NCI-H69 (cell line): ENCODE measurements at regions not wholly inside any gene's neighbourhood (a gene's known extent, or its start where the extent isn't known, plus 50 kb on each side); places are given as distances from the start of the nearest gene placed in this dataset.

ENCODE experiments used
- DNase-seq: peaks from one replicate; lab custom pipeline; 2025; lab: John Stamatoyannopoulos, UW

DNA sequence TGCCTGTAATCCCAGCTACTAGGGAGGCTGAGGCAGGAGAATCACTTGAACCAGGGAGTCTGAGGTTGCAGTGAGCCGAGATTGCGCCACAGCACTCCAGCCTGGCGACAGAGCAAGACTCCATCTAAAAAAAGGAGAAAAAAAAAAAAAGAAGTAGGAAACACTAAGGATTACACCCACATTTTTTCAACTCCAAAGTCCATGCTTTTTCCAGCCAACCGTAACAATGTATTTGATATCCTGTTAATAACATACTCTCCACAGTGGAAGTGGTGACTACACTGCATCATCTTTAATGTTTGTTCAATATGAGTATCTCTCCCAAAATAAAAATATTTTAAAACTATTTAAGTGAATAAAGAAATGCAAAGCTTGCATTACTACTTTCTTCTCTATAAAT is 481.6 kb upstream of the ACVR2A start:
- no peak for DNase-seq

DNA sequence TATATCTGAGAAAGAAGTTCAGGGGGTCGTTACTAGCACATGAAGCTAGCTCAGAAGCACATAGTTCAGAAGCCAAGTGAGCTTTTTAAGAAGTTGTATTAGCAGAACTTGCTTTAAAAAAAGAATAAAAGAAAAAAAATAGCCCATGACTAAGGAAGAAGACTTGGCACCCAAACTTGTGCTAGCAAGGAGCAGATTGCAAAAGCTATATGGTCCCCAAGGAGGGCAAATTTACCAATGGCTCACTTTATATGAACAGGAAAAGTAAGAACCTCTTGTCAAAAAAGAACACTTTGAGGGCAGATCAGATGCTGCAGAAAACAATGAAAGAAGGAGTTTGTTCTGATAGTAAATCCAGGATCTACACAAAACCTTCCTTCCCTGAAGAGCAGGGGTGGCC is 486.5 kb upstream of the ACVR2A start:
- DNase-seq: no peak

DNA sequence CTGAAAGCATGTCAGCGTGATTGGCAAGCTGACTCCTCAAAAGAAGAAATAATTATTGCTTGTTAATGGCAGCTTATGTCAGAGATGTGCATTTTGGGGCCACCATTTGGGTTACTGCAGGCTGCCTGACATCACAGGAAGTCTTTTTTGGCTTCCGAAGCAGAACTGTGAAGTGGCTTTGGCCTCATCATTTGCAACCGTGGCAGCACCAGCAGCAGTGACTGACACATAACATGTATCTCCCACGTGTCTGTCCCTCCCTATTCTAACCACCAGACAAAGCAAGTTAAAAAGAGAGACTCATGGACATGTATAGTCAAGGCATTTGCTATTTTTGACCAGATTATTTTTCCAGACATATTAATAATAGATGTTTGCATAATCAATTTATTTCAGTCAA is 488.7 kb upstream of the ACVR2A start:
- no peak for DNase-seq

DNA sequence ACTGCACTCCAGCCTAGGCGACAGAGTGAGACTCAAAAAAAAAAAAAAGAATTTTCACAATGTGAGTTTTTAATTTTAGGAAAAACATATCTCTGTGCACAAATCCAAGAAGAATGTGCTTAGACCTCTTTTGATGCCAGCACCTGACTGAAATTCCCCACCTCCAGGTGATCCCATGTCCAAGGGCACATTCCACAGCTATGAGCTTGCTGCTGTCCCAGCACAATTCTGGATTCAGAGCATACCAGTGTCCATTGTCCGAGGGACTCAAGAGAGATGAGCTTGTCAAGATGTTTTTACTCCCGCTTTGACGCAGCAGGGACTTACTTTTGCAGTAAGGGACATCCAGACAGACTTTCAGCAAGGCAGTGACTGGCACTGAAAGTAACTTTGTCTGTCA is 489.1 kb upstream of the ACVR2A start:
- DNase-seq: no peak

DNA sequence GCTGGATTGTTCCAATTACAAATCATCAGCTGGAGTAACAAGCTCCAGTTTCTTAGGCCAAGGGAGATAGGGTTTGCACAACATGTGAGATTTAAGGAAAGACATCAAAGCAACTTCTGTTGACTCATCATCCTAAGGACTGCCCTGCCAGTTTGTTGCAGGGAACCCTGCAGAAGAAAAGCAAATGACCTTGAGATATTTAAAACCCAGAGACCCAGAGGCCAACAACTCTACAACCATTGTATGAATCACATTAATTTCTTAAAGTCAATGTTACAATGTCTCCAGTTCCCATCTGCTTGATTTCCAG is 491.8 kb upstream of the ACVR2A start:
- no peak for DNase-seq

DNA sequence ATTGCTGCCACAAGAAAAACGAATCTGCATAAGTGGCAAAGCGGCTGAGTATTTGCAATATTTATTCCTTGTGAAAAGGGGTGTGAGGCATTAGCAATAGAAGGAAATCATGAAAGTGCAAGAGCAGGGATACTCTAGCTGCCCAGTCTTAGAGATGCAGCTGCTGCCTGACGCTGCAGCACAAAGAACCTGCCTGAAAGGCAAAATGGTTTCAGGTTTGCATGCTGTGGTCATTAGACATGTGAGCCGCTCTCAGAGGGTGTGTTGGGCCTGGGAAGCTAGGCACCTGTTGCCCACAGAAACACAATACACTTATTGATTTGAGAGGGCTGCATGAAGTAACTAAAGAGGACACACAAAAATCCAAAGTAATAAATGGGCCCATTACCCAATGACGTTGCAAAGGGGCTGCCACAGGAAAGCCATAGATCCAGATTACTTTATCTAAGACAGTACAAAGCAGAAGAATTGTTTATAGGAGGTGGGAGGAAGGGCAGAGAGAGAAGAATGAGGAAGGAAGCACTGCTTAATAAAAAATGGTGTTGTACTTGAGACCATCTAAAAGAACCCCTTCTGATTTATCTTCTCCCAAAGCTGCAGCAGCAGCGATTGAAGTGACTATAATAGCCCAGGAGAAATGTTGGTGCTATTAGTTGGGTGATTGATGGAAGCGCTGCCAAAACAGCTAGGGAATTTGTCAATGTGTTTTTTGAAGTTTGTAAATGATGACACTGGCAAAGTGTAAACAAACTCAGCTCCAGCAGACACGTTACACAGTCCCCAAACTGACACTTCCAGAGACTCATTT is 492.4 kb upstream of the ACVR2A start:
- peak; percentile 78 for DNase-seq

DNA sequence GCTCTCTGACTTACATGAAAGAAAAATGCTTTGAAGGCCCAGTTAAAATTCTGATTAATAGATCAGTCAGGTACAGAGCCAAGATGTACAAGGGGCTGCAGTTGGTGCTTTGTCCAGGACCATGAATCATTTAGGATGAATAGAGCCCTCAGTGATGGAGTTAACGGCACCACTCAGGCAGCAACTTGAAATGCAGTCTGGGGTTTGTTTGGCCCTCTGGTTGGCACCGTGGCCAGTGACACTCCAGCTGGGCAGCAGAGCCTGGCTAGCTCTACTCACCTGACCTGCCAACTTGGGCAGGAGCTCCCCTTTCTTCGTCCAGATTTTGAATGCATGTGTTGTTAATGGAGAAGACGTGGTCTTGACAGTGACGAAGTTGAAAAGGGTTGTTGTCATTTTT is 493.0 kb upstream of the ACVR2A start:
- peak; percentile 43 for DNase-seq

DNA sequence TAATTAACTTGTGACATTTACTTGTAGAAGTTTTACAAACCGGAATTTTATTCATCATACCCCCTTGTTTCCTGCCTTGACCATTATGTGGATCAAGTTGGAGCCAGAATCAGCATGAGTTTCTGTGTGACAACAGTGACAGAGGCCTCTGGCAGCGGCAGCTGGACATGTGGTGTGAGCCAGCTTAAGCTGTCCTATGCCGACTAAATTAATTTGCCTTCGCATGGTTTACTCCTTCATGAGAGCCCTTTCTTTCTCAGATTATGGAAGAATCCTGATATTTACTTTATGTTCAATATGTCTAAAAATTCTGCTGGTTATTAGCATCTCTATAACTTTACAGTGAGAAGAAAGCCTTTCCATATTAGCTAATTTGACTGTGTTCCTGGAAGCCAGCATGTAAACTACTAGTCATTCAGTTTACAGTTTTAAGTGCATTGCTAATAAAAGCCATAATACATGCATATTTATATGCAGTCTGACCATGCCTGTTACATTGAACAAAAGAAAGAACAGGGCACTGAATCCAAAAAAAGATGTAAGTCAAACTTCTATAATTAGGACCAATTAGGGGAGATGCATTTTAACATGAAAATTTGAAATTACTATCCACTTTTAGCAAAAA is 495.8 kb upstream of the ACVR2A start:
- DNase-seq: peak; percentile 52

DNA sequence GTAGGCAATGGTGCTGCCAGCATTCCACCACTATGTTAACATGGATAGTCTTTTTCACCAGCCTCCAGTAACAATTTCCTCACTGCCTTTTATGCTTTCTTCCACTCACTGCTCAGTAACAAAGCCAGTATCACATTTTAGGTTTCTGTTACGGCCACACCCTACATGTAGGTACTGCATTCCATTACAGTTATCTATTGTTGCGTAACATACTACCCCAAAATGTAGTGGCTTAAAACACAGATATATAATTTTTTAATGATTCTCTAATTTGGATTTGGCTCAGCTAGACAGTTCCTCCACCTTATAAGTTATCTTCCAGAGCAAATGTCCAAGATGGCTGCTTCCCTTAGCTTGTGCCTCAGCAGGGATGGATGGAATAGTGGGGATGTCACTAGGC is 498.7 kb upstream of the ACVR2A start:
- DNase-seq: no peak

DNA sequence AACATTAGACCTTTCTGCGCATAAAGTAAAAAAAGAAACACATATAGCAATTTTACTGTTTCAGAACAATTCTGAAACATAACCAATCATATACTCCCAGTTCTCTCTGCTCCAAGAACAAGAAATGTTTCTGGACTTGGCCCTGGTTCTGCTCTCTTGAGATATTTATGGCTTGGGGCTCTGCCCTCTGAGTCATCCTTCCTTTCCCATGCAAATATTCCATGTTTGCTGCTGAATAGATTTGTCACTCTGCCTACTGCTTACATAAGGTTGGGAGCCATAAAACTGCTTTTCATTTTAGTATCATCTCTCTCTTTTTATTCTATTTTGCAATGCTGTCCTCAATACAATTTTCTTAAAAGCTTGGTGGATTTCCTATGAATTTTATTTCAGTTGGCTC is 499.6 kb upstream of the ACVR2A start:
- DNase-seq: no peak

DNA sequence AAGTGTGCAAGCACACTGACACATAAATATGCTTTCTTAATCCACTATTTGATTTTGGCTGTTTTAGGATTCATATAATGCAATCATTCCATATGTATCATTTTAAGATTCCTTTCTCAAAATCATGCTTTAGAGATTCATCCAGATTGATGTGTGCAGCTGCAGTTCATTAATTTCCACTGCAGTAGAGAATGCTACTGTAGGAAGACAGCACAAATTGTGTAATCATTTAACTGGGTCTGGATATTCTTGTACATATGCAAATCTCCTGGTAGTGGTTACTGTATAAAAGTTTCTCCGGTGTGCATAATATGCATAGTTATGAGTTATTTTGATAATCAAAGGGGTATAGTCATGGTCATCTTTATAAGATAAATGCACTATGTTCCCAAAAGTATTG is 502.5 kb upstream of the ACVR2A start:
- no peak for DNase-seq

DNA sequence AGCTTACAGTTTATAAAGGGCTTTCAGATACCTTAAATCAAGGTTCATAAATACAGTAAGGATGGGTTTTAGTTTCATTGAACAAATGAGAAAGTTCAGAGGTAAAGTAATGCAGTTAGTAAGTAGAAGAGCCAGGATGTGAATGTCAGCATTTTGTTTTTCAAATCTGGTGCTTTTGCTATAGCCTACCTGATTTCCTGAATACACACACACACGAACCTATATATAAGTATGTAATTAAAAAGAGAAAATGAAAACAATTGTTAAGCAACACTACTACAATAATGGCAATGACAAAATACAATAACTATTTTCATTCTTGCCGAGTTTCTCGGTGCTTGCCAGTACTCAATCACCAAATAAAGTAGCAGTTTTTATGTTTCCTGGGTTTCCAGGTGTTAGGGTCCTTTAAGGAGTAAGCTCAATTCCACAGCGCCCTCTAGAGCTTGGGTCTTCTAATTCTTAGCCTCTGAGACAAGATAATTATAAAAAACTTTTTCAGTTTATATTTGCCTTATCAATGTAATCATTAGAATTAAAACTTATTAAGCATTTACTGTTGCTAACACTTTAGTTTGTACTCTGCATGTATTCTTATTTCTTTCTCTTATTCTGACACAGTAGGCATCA is 512.9 kb upstream of the ACVR2A start:
- DNase-seq: peak; percentile 68

DNA sequence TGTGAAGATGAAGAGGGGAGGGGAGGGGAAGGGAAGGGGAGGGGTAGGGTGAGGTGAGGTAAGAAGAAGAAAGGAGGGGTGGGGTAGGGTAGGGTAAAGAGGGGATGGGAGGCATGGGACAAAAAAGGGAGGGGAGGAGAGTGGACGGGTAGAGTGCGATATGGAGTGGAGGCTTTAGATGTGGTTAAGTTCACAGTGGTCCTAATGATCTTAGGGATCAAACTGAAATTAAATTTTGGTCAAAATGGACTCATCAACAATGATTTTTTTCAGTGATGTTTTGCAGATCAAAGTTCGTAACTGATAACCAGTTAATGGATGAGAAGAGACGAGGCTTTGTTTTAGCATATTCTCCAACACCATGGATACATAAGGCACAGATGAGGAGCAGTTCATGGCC is 513.9 kb upstream of the ACVR2A start:
- DNase-seq: no peak

DNA sequence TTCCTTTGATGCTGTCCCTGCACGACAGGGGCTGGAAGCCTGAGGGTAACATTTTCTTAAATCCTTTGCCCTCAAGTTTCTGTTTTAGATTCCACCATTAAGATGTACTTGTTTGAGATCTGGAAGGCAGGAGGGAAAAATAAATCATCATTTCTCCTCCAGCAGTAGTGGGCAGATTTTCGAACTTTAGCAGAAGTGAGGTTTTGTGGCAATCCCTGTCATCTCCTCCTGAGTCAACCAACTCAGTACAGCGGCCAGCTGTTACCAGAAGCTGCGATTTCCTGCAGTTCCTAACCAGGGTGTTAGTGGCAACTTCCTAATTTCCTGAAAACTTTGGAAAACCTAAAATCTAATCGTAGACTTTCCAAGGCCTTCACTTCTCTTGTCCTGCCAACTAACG is 517.2 kb upstream of the ACVR2A start:
- DNase-seq: no peak

DNA sequence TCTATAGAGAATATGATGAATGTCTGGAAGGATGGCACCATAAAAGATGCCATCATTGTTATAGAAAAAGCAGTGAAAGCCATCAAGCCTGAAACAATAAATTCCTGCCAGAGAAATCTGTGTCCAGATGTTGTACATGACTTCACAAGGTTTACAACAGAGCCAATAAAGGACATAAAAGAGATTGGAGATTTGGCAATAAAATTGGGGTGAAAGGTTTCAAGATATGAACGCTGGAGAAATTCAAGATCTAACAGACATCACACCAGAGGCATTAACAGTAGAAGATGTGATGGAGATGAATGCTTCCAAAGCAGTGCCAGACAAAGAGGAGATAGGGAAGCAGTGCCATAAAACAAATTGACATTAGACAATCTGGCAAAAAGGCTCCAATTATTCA is 518.8 kb upstream of the ACVR2A start:
- peak; percentile 3 for DNase-seq

DNA sequence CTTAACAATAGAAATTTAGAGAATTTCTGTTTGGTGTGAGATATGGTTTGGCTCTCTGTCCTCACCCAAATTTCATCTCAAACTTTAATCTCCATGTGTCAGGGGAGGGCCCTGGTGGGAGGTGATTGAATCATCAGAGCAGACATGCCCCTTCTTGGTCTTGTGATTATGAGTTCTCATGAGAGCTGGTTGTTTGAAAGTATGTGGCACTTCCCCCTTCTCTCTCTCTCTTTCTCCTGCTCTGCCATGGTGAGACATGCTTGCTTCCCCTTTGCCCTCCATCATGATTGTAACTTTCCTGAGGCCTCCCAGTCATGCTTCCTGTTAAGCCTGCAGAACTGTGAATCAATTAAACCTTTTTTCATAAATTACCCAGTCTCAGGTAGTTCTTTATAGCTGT is 524.7 kb upstream of the ACVR2A start:
- no peak for DNase-seq

DNA sequence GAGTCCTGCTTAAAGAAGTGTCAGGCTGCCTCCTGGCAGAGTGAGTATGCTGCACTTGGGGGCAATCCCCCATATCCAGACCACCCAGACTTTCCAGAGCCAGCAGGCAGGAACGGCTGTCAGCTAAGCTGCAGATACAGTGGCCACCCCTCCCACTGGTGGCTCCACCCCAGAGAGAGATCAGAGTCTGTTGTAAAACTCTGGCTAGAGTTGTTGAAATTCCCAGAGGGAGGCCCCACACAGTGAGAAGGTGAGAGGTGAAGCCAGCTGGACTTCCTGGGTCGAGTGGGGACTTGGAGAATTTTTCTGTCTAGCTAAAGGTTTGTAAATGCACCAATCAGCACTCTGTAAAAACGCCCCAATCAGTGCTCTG is 533.8 kb upstream of the ACVR2A start:
- no peak for DNase-seq

DNA sequence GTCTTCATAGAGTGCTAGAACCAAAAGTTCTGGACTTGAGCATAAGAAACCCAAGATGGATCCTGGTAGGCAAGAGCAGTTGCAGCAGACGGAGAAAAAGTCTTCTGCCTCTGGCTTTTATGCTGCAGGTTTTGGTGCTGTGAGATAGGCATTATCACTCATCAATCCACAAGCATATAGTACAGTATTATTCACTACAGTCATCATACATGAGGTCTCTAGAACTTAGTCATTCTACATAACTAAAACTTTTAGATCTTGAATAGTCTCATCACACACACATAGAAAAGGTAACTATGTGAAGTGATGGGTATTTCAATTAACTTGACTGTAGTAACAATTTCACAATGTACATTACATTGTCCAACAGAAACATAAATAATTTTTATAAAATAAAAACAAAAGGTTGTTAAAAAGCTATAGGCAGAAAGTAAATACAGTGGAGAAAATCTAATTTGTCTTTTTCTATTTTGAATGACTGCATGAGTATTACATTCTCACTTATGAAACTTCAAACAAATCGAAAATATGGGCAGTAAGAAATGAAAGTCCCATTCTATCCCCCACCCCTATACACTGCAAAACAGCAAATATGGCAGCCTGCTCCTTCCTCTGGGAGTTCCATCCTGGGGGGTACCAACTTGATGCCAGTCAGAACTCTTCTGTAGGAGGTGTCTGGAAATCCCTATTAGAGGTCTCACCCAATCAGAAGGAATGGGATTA is 534.3 kb upstream of the ACVR2A start:
- DNase-seq: no peak

DNA sequence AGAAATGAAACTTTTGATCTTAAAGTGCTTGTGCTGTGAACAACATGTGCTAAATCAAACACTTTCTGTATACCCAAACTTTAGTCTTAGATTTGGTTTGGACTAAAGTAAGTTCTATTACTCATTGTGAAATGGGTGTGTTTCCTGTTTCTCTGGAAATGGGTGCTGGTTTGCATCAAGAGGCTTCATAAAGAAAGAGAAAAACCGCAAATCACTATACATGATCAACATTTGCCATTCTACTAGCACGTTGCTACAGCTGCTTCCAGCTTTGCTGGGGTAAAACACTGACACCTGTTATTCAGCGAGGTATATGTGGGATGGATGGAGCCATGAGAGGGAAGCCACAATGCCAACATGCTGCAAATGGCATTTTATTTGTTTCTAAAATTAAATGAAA is 547.0 kb upstream of the ACVR2A start:
- DNase-seq: no peak

DNA sequence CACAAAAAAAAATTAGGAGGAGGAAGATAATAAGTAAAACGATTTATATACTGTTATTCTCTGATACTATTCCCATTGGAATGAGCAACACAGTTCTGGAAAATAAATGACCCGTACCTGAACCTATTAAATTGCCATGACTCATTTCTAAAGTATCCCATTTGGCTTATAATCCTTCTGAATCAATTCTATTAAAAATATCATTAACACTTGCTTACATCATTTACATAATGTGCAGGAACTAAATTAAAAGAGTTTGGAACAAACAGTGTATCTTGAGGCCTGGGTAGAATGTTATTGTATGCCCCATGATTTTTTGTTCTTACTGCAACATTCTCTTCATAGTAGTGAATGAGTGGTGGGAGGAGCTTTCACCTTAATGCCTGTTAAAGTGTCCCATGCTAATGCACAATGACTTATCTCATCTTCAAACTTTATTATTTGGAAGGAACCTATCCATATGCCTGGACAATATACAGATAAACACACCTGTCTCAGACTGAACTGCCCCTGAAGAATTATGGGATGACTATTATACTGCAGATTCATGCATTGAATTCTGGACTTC is 549.9 kb upstream of the ACVR2A start:
- DNase-seq: peak; percentile 7

DNA sequence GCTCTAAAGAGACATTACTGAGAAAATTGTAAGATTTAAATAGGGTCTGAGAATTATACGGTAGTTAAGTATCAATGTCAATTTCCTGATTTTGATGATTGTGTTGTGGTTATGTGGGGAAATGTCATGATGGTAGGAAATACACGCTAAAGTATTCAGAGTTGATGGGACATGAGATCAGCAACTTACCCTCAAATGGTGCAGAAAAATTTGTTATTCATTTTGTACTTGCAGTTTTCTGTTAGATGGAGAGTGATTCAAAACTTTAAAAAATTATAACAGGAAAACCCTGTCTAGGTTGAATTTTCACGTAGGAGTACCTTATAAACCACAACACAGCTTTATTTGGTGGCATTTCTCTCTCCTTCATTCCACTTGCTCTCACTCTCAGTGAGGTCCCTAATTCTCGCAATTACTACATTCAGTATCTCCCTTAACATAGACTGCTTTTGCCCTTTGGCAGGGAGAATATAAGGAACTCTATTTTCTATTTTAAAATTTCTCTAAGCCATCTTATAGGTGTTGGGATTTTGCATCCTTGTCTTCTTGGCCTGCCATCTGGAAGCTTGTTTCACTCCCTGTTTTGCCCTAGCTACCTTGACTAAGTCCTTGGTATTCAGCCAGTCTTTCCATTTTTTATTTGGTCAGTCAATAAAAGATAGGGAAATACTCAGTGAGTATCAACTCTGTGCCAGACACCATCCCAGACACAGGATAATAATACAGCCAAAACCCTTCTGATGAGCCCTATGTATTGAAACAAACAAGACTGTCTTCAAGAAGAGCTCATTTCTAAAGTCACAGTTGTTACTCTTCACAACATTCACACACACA is 550.6 kb upstream of the ACVR2A start:
- no peak for DNase-seq

DNA sequence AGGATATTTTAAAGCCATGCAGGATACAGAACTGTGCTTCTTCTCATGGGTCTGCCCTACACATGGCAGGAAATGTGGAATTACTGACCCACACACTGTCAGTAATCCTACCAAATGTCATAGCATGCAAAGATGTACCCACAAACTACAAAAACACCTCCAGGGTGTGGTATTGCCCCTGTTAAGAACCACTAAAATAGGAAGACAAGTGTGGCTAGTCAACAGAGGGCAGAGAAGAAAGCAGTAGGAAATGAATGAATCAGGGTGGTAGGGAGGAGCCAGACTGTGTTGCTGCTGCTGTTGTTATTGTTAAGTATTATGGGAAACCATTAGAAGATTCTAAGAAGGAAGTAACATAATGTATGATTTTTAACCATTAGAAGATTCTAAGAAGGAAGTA is 556.7 kb upstream of the ACVR2A start:
- DNase-seq: no peak
